ENCODE measurements at regions not wholly inside any gene's neighbourhood (a gene's known extent, or its start where the extent isn't known, plus 50 kb on each side); places are given as distances from the start of the nearest gene placed in this dataset.

DNA sequence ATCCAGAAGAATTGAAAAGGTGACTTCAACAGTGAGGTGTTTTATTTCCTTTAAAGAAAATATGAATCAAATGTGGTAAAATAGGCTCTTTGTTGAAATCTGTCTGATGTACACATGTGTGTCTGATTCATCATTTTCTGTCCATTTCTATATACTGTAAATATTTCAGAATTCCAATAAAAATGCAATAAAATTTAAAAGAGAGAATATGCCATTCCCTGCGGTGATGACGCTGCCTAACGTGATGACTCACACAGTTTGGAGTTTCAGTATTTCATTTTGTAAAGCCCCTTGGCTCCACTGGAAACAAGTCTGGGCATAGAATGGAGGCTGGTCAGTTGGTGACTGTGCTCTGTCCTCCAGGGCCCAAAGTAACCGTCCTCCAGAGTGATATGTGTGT, 482.5 kb upstream of the CDH5 start:
- H3K27me3 ChIP-seq (replicated peaks in 1 of 4; ENCODE audit: control extremely low read depth in 1 of 4, control insufficient read depth in 3 of 4, insufficient read depth in 4 of 4, low read length in 3 of 4), result no peaks in the 10 kb centered on the region
- peaks cover 0 to 2% (median 0%) of the 10 kb centered on the region in 3 donors for H3K9me3 ChIP-seq (ENCODE audit: control extremely low read depth in 1 of 3, control insufficient read depth in 2 of 3, insufficient read depth in 1 of 3, low read length in 2 of 3)
- H3K27ac Mint-ChIP-seq, result no peak overlapping the region
- ChIA-PET CTCF (no interaction called here), POLR2A (no interaction called here)
- 89% methylated on average over 4 of the region's 4 CpGs for WGBS (ENCODE audit: insufficient coverage)
- H4K20me1 ChIP-seq (ENCODE audit: control insufficient read depth, insufficient read depth, low read length, poor library complexity, severe bottlenecking), result no peaks in the 10 kb centered on the region
- H3K4me3 Mint-ChIP-seq, result no peak overlapping the region
- no peaks in the 10 kb centered on the region for H3K4me1 Mint-ChIP-seq
- H3K79me2 ChIP-seq (ENCODE audit: control insufficient read depth, insufficient read depth, low read length), result no peaks in the 10 kb centered on the region
- no peaks in the 10 kb centered on the region for H3K27me3 Mint-ChIP-seq
- H3K4me2 ChIP-seq (replicated peaks; ENCODE audit: low read depth, low read length, poor library complexity, severe bottlenecking), result no peak overlapping the region
- H3K27ac ChIP-seq (ENCODE audit: low read length in 2 of 2), result no peak overlapping the region
- TF ChIP-seq, protein P1, sequence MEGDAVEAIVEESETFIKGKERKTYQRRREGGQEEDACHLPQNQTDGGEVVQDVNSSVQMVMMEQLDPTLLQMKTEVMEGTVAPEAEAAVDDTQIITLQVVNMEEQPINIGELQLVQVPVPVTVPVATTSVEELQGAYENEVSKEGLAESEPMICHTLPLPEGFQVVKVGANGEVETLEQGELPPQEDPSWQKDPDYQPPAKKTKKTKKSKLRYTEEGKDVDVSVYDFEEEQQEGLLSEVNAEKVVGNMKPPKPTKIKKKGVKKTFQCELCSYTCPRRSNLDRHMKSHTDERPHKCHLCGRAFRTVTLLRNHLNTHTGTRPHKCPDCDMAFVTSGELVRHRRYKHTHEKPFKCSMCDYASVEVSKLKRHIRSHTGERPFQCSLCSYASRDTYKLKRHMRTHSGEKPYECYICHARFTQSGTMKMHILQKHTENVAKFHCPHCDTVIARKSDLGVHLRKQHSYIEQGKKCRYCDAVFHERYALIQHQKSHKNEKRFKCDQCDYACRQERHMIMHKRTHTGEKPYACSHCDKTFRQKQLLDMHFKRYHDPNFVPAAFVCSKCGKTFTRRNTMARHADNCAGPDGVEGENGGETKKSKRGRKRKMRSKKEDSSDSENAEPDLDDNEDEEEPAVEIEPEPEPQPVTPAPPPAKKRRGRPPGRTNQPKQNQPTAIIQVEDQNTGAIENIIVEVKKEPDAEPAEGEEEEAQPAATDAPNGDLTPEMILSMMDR (IDR thresholded peaks at IDR 0.05), result no peak
- TF ChIP-seq EZH2 (IDR thresholded peaks at IDR 0.05; ENCODE audit: borderline replicate concordance, insufficient read depth, low read depth, low read length, poor library complexity, severe bottlenecking), result no peak
- no peak overlapping the region for H3K9ac ChIP-seq (ENCODE audit: low read length)
- no peaks in the 10 kb centered on the region for H3K9me3 Mint-ChIP-seq (ENCODE audit: insufficient read depth)
- ATAC-seq (ENCODE audit: low read depth), result no peak
- intact Hi-C loops (cut with micrococcal nuclease), result no loop called here
- no peak overlapping the region for H3K4me3 ChIP-seq (ENCODE audit: control extremely low read depth in 1 of 5, extremely low read depth in 1 of 5, insufficient read depth in 1 of 5, low read depth in 2 of 5, low read length in 4 of 5)
- H3K36me3 ChIP-seq (replicated peaks in 1 of 2; ENCODE audit: control extremely low read depth in 1 of 2, control insufficient read depth in 1 of 2, extremely low read depth in 1 of 2, insufficient read depth in 2 of 2, low read length in 1 of 2), result no peaks in the 10 kb centered on the region
- no peak for DNase-seq
- no peaks in the 10 kb centered on the region for H3K4me1 ChIP-seq (ENCODE audit: control insufficient read depth in 2 of 2, insufficient read depth in 2 of 2, low read length in 2 of 2)
- H2AFZ ChIP-seq (ENCODE audit: insufficient read depth, low read depth, low read length, poor library complexity, severe bottlenecking), result no peak overlapping the region

DNA sequence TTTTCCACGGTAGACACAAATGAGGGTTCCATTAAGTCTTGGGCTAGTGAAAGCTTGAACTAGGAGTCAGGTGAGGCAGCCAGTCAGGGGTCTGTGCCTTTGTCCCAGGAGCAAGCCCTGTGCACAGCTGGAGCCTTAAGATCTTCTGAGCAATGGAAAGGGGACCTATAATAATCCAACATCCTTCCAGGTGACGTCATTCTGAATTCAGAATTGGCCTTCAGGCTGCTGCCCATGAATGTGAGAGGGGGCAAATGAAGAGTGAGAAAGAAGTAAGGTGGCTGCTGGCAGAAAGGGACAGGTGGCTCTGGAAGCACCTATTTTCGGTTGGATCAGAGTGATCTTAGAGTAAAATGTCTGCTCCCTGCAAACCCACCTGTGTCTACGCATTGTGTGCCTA, 488.1 kb upstream of the CDH5 start:
- H3K4me1 Mint-ChIP-seq, result no peaks in the 10 kb centered on the region
- H3K79me2 ChIP-seq (ENCODE audit: control insufficient read depth, insufficient read depth, low read length), result no peaks in the 10 kb centered on the region
- TF ChIP-seq, protein P1 (IDR thresholded peaks at IDR 0.05), result no peak
- no peak for TF ChIP-seq EZH2 (IDR thresholded peaks at IDR 0.05; ENCODE audit: borderline replicate concordance, insufficient read depth, low read depth, low read length, poor library complexity, severe bottlenecking)
- DNase-seq, result no peak
- no peaks in the 10 kb centered on the region for H3K27me3 ChIP-seq (replicated peaks in 1 of 4; ENCODE audit: control extremely low read depth in 1 of 4, control insufficient read depth in 3 of 4, insufficient read depth in 4 of 4, low read length in 3 of 4)
- H3K27ac ChIP-seq (ENCODE audit: low read length in 2 of 2), result no peak overlapping the region
- ChIA-PET POLR2A (no interaction called here), CTCF (no interaction called here)
- H3K9me3 Mint-ChIP-seq (ENCODE audit: insufficient read depth), result no peaks in the 10 kb centered on the region
- H3K27ac Mint-ChIP-seq, result no peak overlapping the region
- no peak overlapping the region for H3K4me3 ChIP-seq (ENCODE audit: control extremely low read depth in 1 of 5, extremely low read depth in 1 of 5, insufficient read depth in 1 of 5, low read depth in 2 of 5, low read length in 4 of 5)
- no peak overlapping the region for H3K9ac ChIP-seq (ENCODE audit: low read length)
- H3K4me3 Mint-ChIP-seq, result no peak overlapping the region
- H3K4me1 ChIP-seq (ENCODE audit: control insufficient read depth in 2 of 2, insufficient read depth in 2 of 2, low read length in 2 of 2), result no peaks in the 10 kb centered on the region
- intact Hi-C loops (cut with micrococcal nuclease), result no loop called here
- no peak for ATAC-seq (ENCODE audit: low read depth)
- H2AFZ ChIP-seq (ENCODE audit: insufficient read depth, low read depth, low read length, poor library complexity, severe bottlenecking), result no peak overlapping the region
- WGBS (ENCODE audit: insufficient coverage), result no CpG with 5 or more reads among the region's 4 CpGs
- H3K4me2 ChIP-seq (replicated peaks; ENCODE audit: low read depth, low read length, poor library complexity, severe bottlenecking), result no peak overlapping the region
- H4K20me1 ChIP-seq (ENCODE audit: control insufficient read depth, insufficient read depth, low read length, poor library complexity, severe bottlenecking), result no peaks in the 10 kb centered on the region
- H3K36me3 ChIP-seq (replicated peaks in 1 of 2; ENCODE audit: control extremely low read depth in 1 of 2, control insufficient read depth in 1 of 2, extremely low read depth in 1 of 2, insufficient read depth in 2 of 2, low read length in 1 of 2), result no peaks in the 10 kb centered on the region
- H3K9me3 ChIP-seq (ENCODE audit: control extremely low read depth in 1 of 3, control insufficient read depth in 2 of 3, insufficient read depth in 1 of 3, low read length in 2 of 3), result peaks cover 0 to 2% (median 0%) of the 10 kb centered on the region in 3 donors
- H3K27me3 Mint-ChIP-seq, result no peaks in the 10 kb centered on the region
